ENCODE measurements at regions not wholly inside any gene's neighbourhood (a gene's known extent, or its start where the extent isn't known, plus 50 kb on each side); places are given as distances from the start of the nearest gene placed in this dataset.
"Not testable (repeated sequence)": the region's sequence is repeated elsewhere in the genome, so short reads cannot be mapped to it uniquely, and the experiment has no call there.

DNA sequence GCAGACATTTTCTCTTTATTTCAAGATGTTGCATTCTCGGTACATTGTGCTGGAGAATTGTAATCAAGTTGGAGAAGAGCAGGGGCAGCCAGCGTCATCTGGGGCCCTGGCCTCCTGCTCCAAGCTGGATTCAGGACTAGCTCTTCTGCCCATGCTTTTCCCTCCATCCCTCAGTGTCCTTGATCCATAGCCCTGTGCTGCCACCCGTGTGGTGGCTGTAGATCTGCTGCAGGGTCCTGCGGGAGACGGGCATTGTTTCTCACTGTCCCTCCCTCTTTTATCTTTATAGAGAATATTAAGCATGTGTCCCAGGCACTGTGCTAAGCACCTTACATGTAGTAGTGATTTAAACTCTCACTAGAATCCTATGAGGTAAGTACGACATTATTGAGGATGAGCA is 60.5 kb upstream of the HAND1 start:
- CTCF ChIA-PET, result no interaction called here
- POLR2A ChIA-PET, result no interaction called here
- TF ChIP-seq CTCF (IDR thresholded peaks at IDR 0.05), result no peak

DNA sequence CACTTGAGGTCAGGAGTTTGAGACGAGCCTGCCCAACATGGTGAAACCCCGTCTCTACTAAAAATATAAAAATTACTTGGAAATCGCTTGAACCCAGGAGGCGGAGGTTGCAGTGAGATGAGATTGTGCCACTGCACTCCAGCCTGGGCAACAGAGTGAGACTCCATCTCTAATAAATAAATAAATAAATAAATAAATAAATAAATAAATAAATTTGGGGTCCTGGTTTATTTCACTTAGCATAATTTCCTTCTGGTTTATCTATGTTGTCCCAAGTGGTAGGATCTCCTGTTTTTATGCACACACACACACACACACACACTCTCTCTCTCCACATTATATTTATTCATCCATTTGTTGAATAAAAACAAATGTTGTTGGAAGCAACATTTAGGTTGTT is 58.4 kb upstream of the HAND1 start:
- CTCF ChIA-PET; H3K36me3 Mint-ChIP-seq (ENCODE audit: low read depth); intact Hi-C loops (cut with micrococcal nuclease); DNase-seq; POLR2A ChIA-PET; H3K4me1 Mint-ChIP-seq; H3K9me3 Mint-ChIP-seq; ATAC-seq (ENCODE audit: low read depth); H3K27ac Mint-ChIP-seq; H3K4me3 Mint-ChIP-seq: not testable (repeated sequence)
- H3K27me3 Mint-ChIP-seq, result peaks cover 15% of the 10 kb centered on the region

More for the DNA sequence above, 60.5 kb upstream of the HAND1 start:
- H3K27me3 Mint-ChIP-seq, result peaks cover 19% of the 10 kb centered on the region
- no peaks in the 10 kb centered on the region for H3K4me1 Mint-ChIP-seq
- DNase-seq (no peak), ATAC-seq (ENCODE audit: low read depth) (no peak)
- H3K4me3 Mint-ChIP-seq, result no peak overlapping the region
- no peaks in the 10 kb centered on the region for H3K36me3 Mint-ChIP-seq (ENCODE audit: low read depth)
- no peak overlapping the region for H3K27ac Mint-ChIP-seq
- no peaks in the 10 kb centered on the region for H3K9me3 Mint-ChIP-seq
- intact Hi-C loops (cut with micrococcal nuclease), result no loop called here

- no peaks in the 10 kb centered on the region for H3K36me3 Mint-ChIP-seq (ENCODE audit: low read depth)
- H3K9me3 Mint-ChIP-seq, result peaks cover 2% of the 10 kb centered on the region
- intact Hi-C loops (cut with micrococcal nuclease), result no loop called here
- no peaks in the 10 kb centered on the region for H3K4me1 Mint-ChIP-seq
- H3K27ac Mint-ChIP-seq, result no peak overlapping the region
- DNase-seq (no peak), ATAC-seq (ENCODE audit: low read depth) (no peak)
- ChIA-PET CTCF (no interaction called here), POLR2A (no interaction called here)
- H3K27me3 Mint-ChIP-seq, result peaks cover 15% of the 10 kb centered on the region
- TF ChIP-seq CTCF (IDR thresholded peaks at IDR 0.05), result no peak
- no peak overlapping the region for H3K4me3 Mint-ChIP-seq
These were observed 57.5 kb upstream of the HAND1 start for GRCh38 chr5:154535535-154535934.

GRCh38 chr5:154534457-154535050 is 56.5 kb upstream of the HAND1 start:
- no peak overlapping the region for H3K4me3 Mint-ChIP-seq
- H3K36me3 Mint-ChIP-seq (ENCODE audit: low read depth), result no peaks in the 10 kb centered on the region
- DNase-seq, result no peak
- no peak for TF ChIP-seq CTCF (IDR thresholded peaks at IDR 0.05)
- no peaks in the 10 kb centered on the region for H3K4me1 Mint-ChIP-seq
- H3K9me3 Mint-ChIP-seq, result peaks cover 2% of the 10 kb centered on the region
- ATAC-seq (ENCODE audit: low read depth), result no peak
- H3K27me3 Mint-ChIP-seq, result peaks cover 14% of the 10 kb centered on the region
- ChIA-PET POLR2A (no interaction called here), CTCF (no interaction called here)
- no peak overlapping the region for H3K27ac Mint-ChIP-seq
- intact Hi-C loops (cut with micrococcal nuclease), result no loop called here

DNA sequence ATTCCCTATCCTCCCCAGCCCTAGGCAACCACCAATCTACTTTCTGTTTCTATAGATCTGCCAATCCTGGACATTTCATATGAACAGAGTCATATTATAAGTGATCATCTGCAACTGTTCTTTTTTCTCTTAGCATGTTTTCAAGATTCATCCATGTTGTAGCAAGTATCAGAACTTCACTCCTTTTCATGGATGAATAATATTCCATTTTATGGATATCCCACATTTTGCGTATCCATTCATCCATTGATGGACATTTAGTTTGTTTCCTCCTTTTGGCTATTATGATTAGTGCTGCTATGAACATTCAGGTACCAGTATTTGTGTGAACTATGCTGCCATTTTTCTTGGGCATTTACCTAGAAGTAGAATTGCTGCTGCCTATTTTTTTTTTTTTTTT is 51.3 kb upstream of the HAND1 start:
- Mint-ChIP-seq H3K4me1 (no peaks in the 10 kb centered on the region), H3K27me3 (peaks cover 17% of the 10 kb centered on the region), H3K9me3 (peaks cover 2% of the 10 kb centered on the region), H3K36me3 (ENCODE audit: low read depth) (no peaks in the 10 kb centered on the region), H3K27ac (no peak overlapping the region), H3K4me3 (no peak overlapping the region)
- ChIA-PET CTCF (no interaction called here), POLR2A (no interaction called here)
- no peak for TF ChIP-seq CTCF (IDR thresholded peaks at IDR 0.05)
- intact Hi-C loops (cut with micrococcal nuclease), result no loop called here
- no peak for DNase-seq
- ATAC-seq (ENCODE audit: low read depth), result no peak

- TF ChIP-seq CTCF (IDR thresholded peaks at IDR 0.05), result no peak
- ChIA-PET POLR2A (no interaction called here), CTCF (no interaction called here)
- intact Hi-C loops (cut with micrococcal nuclease), result no loop called here
- no peak overlapping the region for H3K4me3 Mint-ChIP-seq
- DNase-seq (no peak), ATAC-seq (ENCODE audit: low read depth) (no peak)
- H3K27ac Mint-ChIP-seq, result no peak overlapping the region
- H3K36me3 Mint-ChIP-seq (ENCODE audit: low read depth), result no peaks in the 10 kb centered on the region
- H3K27me3 Mint-ChIP-seq, result peaks cover 20% of the 10 kb centered on the region
- no peaks in the 10 kb centered on the region for H3K4me1 Mint-ChIP-seq
- peaks cover 2% of the 10 kb centered on the region for H3K9me3 Mint-ChIP-seq
These were observed 50.1 kb upstream of the HAND1 start for GRCh38 chr5:154528005-154528594.

All from activated B cell treated with CpG ODN at 0.5 μM for 24 hours (primary cell).